WTC11 (cell line): ENCODE measurements at regions not wholly inside any gene's neighbourhood (a gene's known extent, or its start where the extent isn't known, plus 50 kb on each side); places are given as distances from the start of the nearest gene placed in this dataset.

Source experiments
- ELF4 ChIP-seq: sonication (generic); formaldehyde crosslinking; IDR thresholded peaks from 2 replicates; pipeline ENCODE4 v1.8.1; 2022; ENCODE audit warnings: low read depth, mild to moderate bottlenecking, moderate library complexity, missing genetic modification reagents
- NFYB ChIP-seq: sonication (generic); formaldehyde crosslinking; conservative IDR thresholded peaks from 2 replicates; pipeline ENCODE4 v1.8.0; 2022; ENCODE audit warnings: low read depth, missing genetic modification reagents
- TCF7 ChIP-seq: sonication (generic); formaldehyde crosslinking; IDR thresholded peaks from 2 replicates; pipeline ENCODE4 v1.8.0; 2022; ENCODE audit warnings: mild to moderate bottlenecking, low read depth, missing genetic modification reagents, moderate library complexity
- ZNF232 ChIP-seq: sonication (generic); formaldehyde crosslinking; IDR thresholded peaks from 2 replicates; pipeline ENCODE4 v1.8.0; 2022; ENCODE audit warnings: mild to moderate bottlenecking, missing genetic modification reagents
- TF ChIP-seq, protein P1 (sequence below): fragments of 200-600 bp; IDR thresholded peaks from 2 replicates; pipeline ENCODE4 v1.8.0; 2022; ENCODE audit warnings: antibody characterized with exemption

DNA sequence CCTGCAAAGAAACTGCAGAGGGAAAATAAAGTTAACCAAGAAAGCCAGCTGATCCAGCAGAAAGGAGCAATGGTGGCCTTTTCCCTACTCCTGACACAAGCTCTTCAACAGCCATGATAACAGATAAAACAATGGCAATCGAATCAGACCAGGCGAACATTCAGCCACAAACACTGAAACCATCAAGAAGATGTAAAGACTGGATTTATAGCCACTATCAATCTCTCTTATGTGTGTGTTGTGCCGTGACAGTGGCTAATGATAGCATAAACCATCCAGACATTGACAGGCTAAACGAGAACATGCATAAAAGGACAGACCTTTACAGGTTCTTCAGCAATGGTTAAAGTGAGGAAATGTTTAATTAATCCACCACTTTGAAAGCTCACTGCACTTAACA is 78.1 kb upstream of the RAB4A start:
- TF ChIP-seq, protein P1, sequence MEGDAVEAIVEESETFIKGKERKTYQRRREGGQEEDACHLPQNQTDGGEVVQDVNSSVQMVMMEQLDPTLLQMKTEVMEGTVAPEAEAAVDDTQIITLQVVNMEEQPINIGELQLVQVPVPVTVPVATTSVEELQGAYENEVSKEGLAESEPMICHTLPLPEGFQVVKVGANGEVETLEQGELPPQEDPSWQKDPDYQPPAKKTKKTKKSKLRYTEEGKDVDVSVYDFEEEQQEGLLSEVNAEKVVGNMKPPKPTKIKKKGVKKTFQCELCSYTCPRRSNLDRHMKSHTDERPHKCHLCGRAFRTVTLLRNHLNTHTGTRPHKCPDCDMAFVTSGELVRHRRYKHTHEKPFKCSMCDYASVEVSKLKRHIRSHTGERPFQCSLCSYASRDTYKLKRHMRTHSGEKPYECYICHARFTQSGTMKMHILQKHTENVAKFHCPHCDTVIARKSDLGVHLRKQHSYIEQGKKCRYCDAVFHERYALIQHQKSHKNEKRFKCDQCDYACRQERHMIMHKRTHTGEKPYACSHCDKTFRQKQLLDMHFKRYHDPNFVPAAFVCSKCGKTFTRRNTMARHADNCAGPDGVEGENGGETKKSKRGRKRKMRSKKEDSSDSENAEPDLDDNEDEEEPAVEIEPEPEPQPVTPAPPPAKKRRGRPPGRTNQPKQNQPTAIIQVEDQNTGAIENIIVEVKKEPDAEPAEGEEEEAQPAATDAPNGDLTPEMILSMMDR: no peak
- no peak for TF ChIP-seq NFYB (CRISPR knock-in tag)
- no peak for TF ChIP-seq TCF7 (CRISPR knock-in tag)
- no peak for TF ChIP-seq ZNF232 (CRISPR knock-in tag)
- no peak for TF ChIP-seq ELF4 (CRISPR knock-in tag)
